Nephron (organoid): ENCODE measurements at regions not wholly inside any gene's neighbourhood (a gene's known extent, or its start where the extent isn't known, plus 50 kb on each side); places are given as distances from the start of the nearest gene placed in this dataset.

Experiments used
- H3K27ac Mint-ChIP-seq, 3 experiments: 2 replicates each; pipeline ENCODE4 v1.8.0; 2020; ENCODE audit warnings: mixed read lengths in 3 of 3, mild to moderate bottlenecking in 2 of 3, moderate library complexity in 1 of 3
- H3K27me3 Mint-ChIP-seq: 2 replicates; pipeline ENCODE4 v1.8.0; 2021; ENCODE audit warnings: low read depth, mild to moderate bottlenecking, moderate library complexity, mixed read lengths
- H3K36me3 Mint-ChIP-seq: 2 replicates; pipeline ENCODE4 v1.8.0; 2020; ENCODE audit warnings: low read depth, mixed read lengths
- H3K4me1 Mint-ChIP-seq: 2 replicates; pipeline ENCODE4 v1.8.0; 2020; ENCODE audit warnings: mixed read lengths
- H3K4me3 Mint-ChIP-seq, 3 experiments: 2 replicates each; pipeline ENCODE4 v1.8.0; 2020; ENCODE audit warnings: mild to moderate bottlenecking in 3 of 3, mixed read lengths in 3 of 3, moderate library complexity in 2 of 3
- H3K9me3 Mint-ChIP-seq: 2 replicates; pipeline ENCODE4 v1.8.0; 2020; ENCODE audit warnings: mixed read lengths
- TF ChIP-seq, protein P1 (sequence below), 3 experiments: fragments of 200-600 bp; sonication (generic); IDR thresholded peaks; one replicate each; pipeline ENCODE4 v1.5.0; 2021; ENCODE audit warnings: antibody characterized with exemption in 3 of 3; ENCODE audit not compliant: unreplicated experiment in 3 of 3

DNA sequence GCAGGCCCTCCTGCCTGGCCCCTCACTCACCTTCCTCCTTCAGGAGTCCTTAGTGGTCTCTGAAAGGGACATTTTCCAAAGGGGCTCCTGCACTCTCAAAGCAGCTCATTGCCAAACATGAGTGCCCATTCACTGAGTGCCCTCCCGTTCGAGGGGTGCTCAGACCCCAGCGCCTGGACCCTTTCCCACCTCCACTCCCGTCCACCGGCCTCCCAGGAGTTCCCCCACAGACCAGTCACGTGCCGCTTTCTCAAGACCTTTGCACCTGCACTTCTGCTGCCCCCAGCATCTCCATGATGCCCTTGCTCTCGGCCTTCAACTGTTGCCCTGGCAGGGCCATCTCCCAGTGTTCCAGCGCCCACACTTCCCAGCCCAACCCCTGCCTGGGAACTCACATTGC is 89.5 kb downstream of the ADRA2C start:
- Mint-ChIP-seq H3K27ac (no peak overlapping the region), H3K4me1 (peaks cover 7% of the 10 kb centered on the region), H3K4me3 (no peak overlapping the region), H3K9me3 (peaks cover 2% of the 10 kb centered on the region), H3K36me3 (no peaks in the 10 kb centered on the region), H3K27me3 (peaks cover 55% of the 10 kb centered on the region)
- TF ChIP-seq, protein P1, sequence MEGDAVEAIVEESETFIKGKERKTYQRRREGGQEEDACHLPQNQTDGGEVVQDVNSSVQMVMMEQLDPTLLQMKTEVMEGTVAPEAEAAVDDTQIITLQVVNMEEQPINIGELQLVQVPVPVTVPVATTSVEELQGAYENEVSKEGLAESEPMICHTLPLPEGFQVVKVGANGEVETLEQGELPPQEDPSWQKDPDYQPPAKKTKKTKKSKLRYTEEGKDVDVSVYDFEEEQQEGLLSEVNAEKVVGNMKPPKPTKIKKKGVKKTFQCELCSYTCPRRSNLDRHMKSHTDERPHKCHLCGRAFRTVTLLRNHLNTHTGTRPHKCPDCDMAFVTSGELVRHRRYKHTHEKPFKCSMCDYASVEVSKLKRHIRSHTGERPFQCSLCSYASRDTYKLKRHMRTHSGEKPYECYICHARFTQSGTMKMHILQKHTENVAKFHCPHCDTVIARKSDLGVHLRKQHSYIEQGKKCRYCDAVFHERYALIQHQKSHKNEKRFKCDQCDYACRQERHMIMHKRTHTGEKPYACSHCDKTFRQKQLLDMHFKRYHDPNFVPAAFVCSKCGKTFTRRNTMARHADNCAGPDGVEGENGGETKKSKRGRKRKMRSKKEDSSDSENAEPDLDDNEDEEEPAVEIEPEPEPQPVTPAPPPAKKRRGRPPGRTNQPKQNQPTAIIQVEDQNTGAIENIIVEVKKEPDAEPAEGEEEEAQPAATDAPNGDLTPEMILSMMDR (IDR thresholded peaks at IDR 0.05; ENCODE audit: unreplicated experiment in 3 of 3), result no peak

DNA sequence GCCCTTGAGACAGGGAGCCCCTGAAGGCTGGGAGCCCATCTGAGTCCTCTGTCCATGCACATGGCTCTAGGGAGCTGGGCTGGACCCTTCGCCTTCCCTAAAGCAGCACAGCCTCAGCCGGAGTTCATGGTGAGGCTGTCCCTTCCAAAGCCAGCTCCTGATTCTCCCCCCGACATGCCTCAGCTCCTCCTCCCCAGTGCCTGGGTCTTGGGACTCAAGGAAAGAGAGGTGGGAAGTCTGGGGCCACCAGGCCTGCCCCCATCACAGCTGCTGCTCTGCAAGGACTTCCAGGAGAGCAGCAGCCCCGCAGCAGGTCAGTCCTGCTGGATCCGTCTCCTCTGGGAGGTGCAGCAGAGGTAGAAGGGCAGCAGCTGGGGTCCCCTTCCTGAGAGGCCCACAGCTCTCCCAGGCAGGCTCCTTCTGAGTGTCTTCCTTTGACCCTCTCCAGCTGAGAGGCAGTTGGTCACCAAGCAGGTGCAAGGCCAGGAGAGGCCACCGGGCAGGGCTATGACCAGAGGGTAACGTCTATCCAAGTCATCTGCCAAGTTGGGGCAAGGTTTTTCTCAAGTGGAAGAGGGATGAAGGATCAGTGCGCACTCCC is 90.5 kb downstream of the ADRA2C start:
- peaks cover 49% of the 10 kb centered on the region for H3K27me3 Mint-ChIP-seq
- peaks cover 2% of the 10 kb centered on the region for H3K9me3 Mint-ChIP-seq
- no peak overlapping the region for H3K27ac Mint-ChIP-seq
- no peak overlapping the region for H3K4me3 Mint-ChIP-seq
- H3K36me3 Mint-ChIP-seq, result no peaks in the 10 kb centered on the region
- peaks cover 7% of the 10 kb centered on the region for H3K4me1 Mint-ChIP-seq
- TF ChIP-seq, protein P1 (IDR thresholded peaks at IDR 0.05; ENCODE audit: unreplicated experiment in 3 of 3), result no peak

DNA sequence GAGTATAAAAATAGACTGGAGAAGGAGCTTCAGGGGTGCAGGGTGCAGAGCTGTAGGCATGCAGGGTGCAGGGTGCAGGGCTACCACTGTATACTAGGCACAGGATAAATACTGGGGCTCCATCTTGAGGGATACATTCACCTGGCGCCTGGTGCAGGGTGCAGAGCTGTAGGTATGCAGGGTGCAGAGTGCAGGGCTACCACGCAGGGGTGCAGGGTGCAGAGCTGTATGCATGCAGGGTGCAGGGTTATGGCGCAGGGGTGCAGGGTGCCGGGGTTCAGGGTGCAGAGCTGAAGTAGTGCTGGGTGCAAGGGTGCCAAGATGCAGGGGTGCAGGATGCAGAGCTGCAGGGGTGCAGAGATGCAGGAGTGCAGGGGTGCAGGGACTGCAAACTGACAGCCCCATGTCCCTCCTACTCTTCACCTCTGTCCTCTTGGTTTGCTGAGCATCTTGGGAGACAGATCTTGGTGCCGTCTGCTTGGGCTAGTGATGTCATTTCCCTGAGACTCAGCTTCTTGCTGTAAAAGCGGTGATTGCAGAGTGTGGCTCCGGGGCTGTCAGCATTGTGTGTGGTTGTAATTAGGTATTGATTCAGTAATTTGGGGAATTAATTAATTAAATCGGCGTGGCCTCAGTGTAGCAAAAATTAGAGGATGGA is 91.2 kb downstream of the ADRA2C start:
- Mint-ChIP-seq H3K27ac (no peak overlapping the region), H3K9me3 (peaks cover 2% of the 10 kb centered on the region), H3K27me3 (peaks cover 49% of the 10 kb centered on the region), H3K36me3 (no peaks in the 10 kb centered on the region), H3K4me1 (peaks cover 7% of the 10 kb centered on the region), H3K4me3 (no peak overlapping the region)
- TF ChIP-seq, protein P1 (IDR thresholded peaks at IDR 0.05; ENCODE audit: unreplicated experiment in 3 of 3), result no peak

DNA sequence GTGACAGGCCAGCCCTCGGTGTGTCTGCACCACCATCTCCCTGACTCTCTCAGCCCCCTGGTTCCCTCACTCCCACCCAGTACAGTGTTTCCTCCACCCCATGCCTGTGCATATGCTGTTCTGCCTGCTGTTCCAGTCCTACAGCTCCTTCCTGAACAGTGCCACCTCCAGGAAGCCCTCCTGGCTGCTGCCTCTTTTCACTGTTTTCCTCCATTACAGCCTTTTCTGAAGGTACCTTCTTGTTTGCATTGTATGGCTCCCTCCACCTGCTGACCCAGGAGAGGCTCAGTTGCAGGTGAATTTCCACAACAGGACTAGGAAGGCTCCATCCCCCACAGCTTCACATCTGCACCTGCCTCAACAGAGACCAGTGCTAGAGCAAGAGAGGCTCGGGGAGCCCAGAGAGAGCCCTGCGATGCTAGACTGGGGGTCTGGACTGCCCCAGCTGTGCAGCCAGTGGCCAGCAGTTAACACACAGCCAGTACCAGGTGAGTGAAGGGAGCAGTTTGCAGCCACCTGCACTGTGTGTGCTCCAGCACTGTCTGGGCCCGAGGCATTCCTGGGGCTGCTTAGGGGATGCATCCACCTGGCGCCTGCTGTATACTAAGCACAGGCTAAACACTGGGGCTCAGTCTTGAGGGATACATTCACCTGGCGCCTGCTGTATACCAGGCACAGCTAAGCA is 92.0 kb downstream of the ADRA2C start:
- Mint-ChIP-seq H3K4me3 (no peak overlapping the region), H3K4me1 (peaks cover 7% of the 10 kb centered on the region), H3K27ac (no peak overlapping the region), H3K9me3 (peaks cover 2% of the 10 kb centered on the region), H3K27me3 (peaks cover 43% of the 10 kb centered on the region), H3K36me3 (no peaks in the 10 kb centered on the region)
- TF ChIP-seq, protein P1 (IDR thresholded peaks at IDR 0.05; ENCODE audit: unreplicated experiment in 3 of 3), result no peak

DNA sequence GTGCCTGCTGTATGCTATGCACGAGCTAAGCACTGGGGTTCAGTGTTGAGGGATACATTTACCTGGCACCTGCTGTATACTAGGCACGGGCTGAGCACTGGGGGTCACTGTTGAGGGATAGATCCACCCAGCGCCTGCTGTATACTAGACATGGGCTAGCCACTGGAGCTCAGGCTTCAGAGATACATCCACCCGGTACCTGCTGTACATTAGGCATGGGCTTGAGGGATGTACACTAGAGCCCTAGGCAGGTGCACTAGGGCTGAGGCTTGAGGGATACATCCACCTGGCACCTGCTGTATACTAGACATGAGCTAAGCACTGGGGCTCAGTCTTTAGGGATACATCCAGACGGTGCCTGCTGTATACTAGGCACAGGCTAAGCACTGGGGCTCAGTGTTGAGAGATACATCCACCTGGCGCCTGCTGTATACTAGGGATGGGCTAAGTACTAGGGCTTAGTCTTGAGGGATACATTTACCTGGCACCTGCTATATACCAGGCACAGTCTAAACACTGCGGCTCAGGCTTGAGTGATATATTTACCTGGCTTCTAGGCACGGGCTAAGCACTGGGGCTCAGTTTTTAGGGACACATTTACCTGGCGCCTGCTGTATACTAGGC is 92.7 kb downstream of the ADRA2C start:
- H3K4me3 Mint-ChIP-seq, result no peak overlapping the region
- H3K9me3 Mint-ChIP-seq, result peaks cover 2% of the 10 kb centered on the region
- no peaks in the 10 kb centered on the region for H3K36me3 Mint-ChIP-seq
- no peak overlapping the region for H3K27ac Mint-ChIP-seq
- H3K4me1 Mint-ChIP-seq, result peaks cover 7% of the 10 kb centered on the region
- TF ChIP-seq, protein P1 (IDR thresholded peaks at IDR 0.05; ENCODE audit: unreplicated experiment in 3 of 3), result no peak
- peaks cover 42% of the 10 kb centered on the region for H3K27me3 Mint-ChIP-seq
